HepG2 (cell line): ENCODE measurements at regions not wholly inside any gene's neighbourhood (a gene's known extent, or its start where the extent isn't known, plus 50 kb on each side); places are given as distances from the start of the nearest gene placed in this dataset.

ENCODE experiments used
- ATAC-seq: fragments of 200-7000 bp; cut with Tn5 transposase; 3 replicates; pipeline ENCODE4 v1.9.1; 2020; ENCODE audit warnings: mild to moderate bottlenecking, moderate library complexity
- BruUV-seq: library from RNA; stranded (reverse); fragments of 400-500 nt; replicated peaks from 2 replicates; lab custom pipeline; 2021; lab: Mats Ljungman, UMichigan
- CTCF ChIA-PET: fragments of 300-600 bp; formaldehyde crosslinking; extraction: SDS; loops from one replicate; lab custom pipeline; 2021; ENCODE audit warnings: low total read pairs, inconsistent platforms, low intra/inter-chr PET ratio; lab: Yijun Ruan, JAX
- POLR2A ChIA-PET: fragments of 350-600 bp; sonication (Branson Sonifier 250); formaldehyde crosslinking; loops from one replicate; lab custom pipeline; 2020; ENCODE audit warnings: antibody characterized with exemption, inconsistent platforms; lab: Yijun Ruan, JAX
- DNase-seq: peaks from one replicate; pipeline ENCODE4 v3.0.0-alpha.2; 2015; ENCODE audit warnings: low spot score
- FAIRE-seq: peaks from 3 replicates; lab custom pipeline; 2011; peaks lifted over from hg19 to GRCh38; lab: Jason Lieb, UNC
- H2AFZ ChIP-seq: one replicate; pipeline ENCODE4 v1.6.1; 2011; ENCODE audit warnings: low read length, inconsistent platforms
- H3K27ac ChIP-seq: fragments of 300-600 bp; 3 replicates; pipeline ENCODE4 v1.8.0; 2011; ENCODE audit warnings: mixed run types, mild to moderate bottlenecking, mixed read lengths, low read length, inconsistent platforms; ENCODE audit not compliant: insufficient read depth; ENCODE audit errors: extremely low read length
- H3K27me3 ChIP-seq, 2 experiments: fragments of 200-600 bp in 1 of 2; 2 replicates in 1 of 2; 3 replicates in 1 of 2; pipeline versions ENCODE4 v1.6.0 to v1.8.0; 2011; ENCODE audit warnings: low read length in 2 of 2, mild to moderate bottlenecking in 2 of 2, moderate library complexity in 2 of 2, inconsistent platforms in 1 of 2; ENCODE audit not compliant: insufficient read depth in 2 of 2, control insufficient read depth in 1 of 2
- H3K36me3 ChIP-seq, 2 experiments: fragments of 200-600 bp in 1 of 2; replicated peaks in 1 of 2; 2 replicates in 1 of 2; 3 replicates in 1 of 2; pipeline versions ENCODE4 v1.5.1 to v1.8.0; 2011; ENCODE audit warnings: low read length in 2 of 2, inconsistent platforms in 1 of 2; ENCODE audit not compliant: insufficient read depth in 2 of 2, control insufficient read depth in 1 of 2
- H3K4me1 ChIP-seq: 2 replicates; pipeline ENCODE4 v1.5.1; 2012; ENCODE audit warnings: low read length, inconsistent platforms; ENCODE audit not compliant: insufficient read depth
- H3K4me2 ChIP-seq: 2 replicates; pipeline ENCODE4 v1.6.0; 2011; ENCODE audit warnings: low read depth, low read length, inconsistent platforms
- H3K4me3 ChIP-seq, 3 experiments: fragments of 200-600 bp in 1 of 3; sonication (generic), shearing (Covaris generic) in 1 of 3; replicated peaks in 1 of 3; 2 replicates each; pipeline ENCODE4 v1.5.1; 2011 to 2016; ENCODE audit warnings: low read length in 3 of 3, inconsistent platforms in 2 of 3, low read depth in 2 of 3, mild to moderate bottlenecking in 2 of 3, control low read depth in 1 of 3, mixed read lengths in 1 of 3; ENCODE audit not compliant: insufficient read depth in 1 of 3
- H3K79me2 ChIP-seq: one replicate; pipeline ENCODE4 v1.6.1; 2011; ENCODE audit warnings: low read length, inconsistent platforms; ENCODE audit not compliant: insufficient read depth
- H3K9ac ChIP-seq: 2 replicates; pipeline ENCODE4 v1.6.0; 2011; ENCODE audit warnings: mild to moderate bottlenecking, low read depth, low read length, inconsistent platforms; ENCODE audit not compliant: insufficient read depth
- H3K9me3 ChIP-seq: 2 replicates; pipeline ENCODE4 v1.5.1; 2012; ENCODE audit warnings: mild to moderate bottlenecking, low read length
- H4K20me1 ChIP-seq: 2 replicates; pipeline ENCODE4 v1.6.0; 2011; ENCODE audit warnings: inconsistent platforms, mild to moderate bottlenecking, low read length, moderate library complexity; ENCODE audit not compliant: insufficient read depth
- ARID5B ChIP-seq: IDR thresholded peaks from 2 replicates; pipeline ENCODE4 v1.4.0; 2020; ENCODE audit warnings: mild to moderate bottlenecking, missing genetic modification reagents
- DR1 ChIP-seq: sonication (generic); formaldehyde crosslinking; IDR thresholded peaks from 2 replicates; pipeline ENCODE4 v1.8.0; 2021; ENCODE audit warnings: mild to moderate bottlenecking, missing genetic modification reagents, inconsistent platforms
- KAT2B ChIP-seq: fragments of 150-350 bp; IDR thresholded peaks from 2 replicates; pipeline ENCODE4 v1.6.1; 2014; ENCODE audit warnings: low read depth, low read length, borderline replicate concordance
- NCOA2 ChIP-seq: sonication (generic); formaldehyde crosslinking; IDR thresholded peaks from 2 replicates; pipeline ENCODE4 v1.8.0; 2022; ENCODE audit warnings: inconsistent platforms
- REL ChIP-seq: sonication (generic); formaldehyde crosslinking; conservative IDR thresholded peaks from 2 replicates; pipeline ENCODE4 v1.8.0; 2022; ENCODE audit warnings: mild to moderate bottlenecking, missing genetic modification reagents, moderate library complexity
- SIX1 ChIP-seq: sonication (generic); formaldehyde crosslinking; IDR thresholded peaks from 2 replicates; pipeline ENCODE4 v1.4.0; 2020; ENCODE audit warnings: missing genetic modification reagents, borderline replicate concordance
- SP1 ChIP-seq, 2 experiments: fragments of 450-650 bp in 1 of 2; sonication (generic) in 1 of 2; formaldehyde crosslinking in 1 of 2; IDR thresholded peaks; 2 replicates each; pipeline versions ENCODE4 v1.4.0 to v1.6.1; 2016 to 2020; ENCODE audit warnings: missing genetic modification reagents in 1 of 2
- STAT6 ChIP-seq: sonication (generic); formaldehyde crosslinking; IDR thresholded peaks from 2 replicates; pipeline ENCODE4 v1.4.0; 2020; ENCODE audit warnings: missing genetic modification reagents, mild to moderate bottlenecking, borderline replicate concordance
- TCF12 ChIP-seq, 2 experiments: fragments of 450-650 bp in 1 of 2; sonication (generic) in 1 of 2; formaldehyde crosslinking in 1 of 2; IDR thresholded peaks; 2 replicates each; pipeline versions ENCODE4 v1.6.1 to v1.8.0; 2017 to 2022; ENCODE audit warnings: antibody characterized with exemption in 1 of 2, mild to moderate bottlenecking in 1 of 2, missing genetic modification reagents in 1 of 2, moderate library complexity in 1 of 2
- ZBTB1 ChIP-seq: sonication (generic); formaldehyde crosslinking; IDR thresholded peaks from 2 replicates; pipeline ENCODE4 v1.4.0; 2020; ENCODE audit warnings: missing genetic modification reagents, borderline replicate concordance
- ZNF432 ChIP-seq: sonication (generic); formaldehyde crosslinking; IDR thresholded peaks from 2 replicates; pipeline ENCODE4 v1.5.0; 2020; ENCODE audit warnings: missing genetic modification reagents, mild to moderate bottlenecking, borderline replicate concordance
- ZNF569 ChIP-seq: sonication (generic); formaldehyde crosslinking; IDR thresholded peaks from 2 replicates; pipeline ENCODE4 v1.5.0; 2020; ENCODE audit warnings: mild to moderate bottlenecking, missing genetic modification reagents, moderate library complexity, borderline replicate concordance
- ZNF607 ChIP-seq: sonication (generic); formaldehyde crosslinking; IDR thresholded peaks from 2 replicates; pipeline ENCODE4 v1.5.1; 2020; ENCODE audit warnings: missing genetic modification reagents, mild to moderate bottlenecking, borderline replicate concordance
- ZNF644 ChIP-seq: IDR thresholded peaks from 2 replicates; pipeline ENCODE4 v1.6.1; 2016; ENCODE audit warnings: low read depth
- ZNF7 ChIP-seq: IDR thresholded peaks from 2 replicates; pipeline ENCODE4 v1.6.1; 2016; ENCODE audit warnings: missing biosample characterization, missing genetic modification reagents
- WGBS: methylation state at CpG from one replicate; pipeline ENCODE4 v1.1.6; 2017; ENCODE audit warnings: low lambda C conversion rate; 5-methylcytosine and 5-hydroxymethylcytosine counted together
- in situ Hi-C: cut with HindIII; loops from 2 replicates; pipeline ENCODE4 v1.10.0; 2017; ENCODE audit warnings: low pct_unique_long_range_greater_than_20kb; ENCODE audit not compliant: extremely low pct_ligation_motif_present
- intact Hi-C: fragments of 100-400 bp; cut with micrococcal nuclease; formaldehyde crosslinking; loops from one replicate; pipeline ENCODE4 v1.10.0; 2022; ENCODE audit not compliant: unreplicated experiment

DNA sequence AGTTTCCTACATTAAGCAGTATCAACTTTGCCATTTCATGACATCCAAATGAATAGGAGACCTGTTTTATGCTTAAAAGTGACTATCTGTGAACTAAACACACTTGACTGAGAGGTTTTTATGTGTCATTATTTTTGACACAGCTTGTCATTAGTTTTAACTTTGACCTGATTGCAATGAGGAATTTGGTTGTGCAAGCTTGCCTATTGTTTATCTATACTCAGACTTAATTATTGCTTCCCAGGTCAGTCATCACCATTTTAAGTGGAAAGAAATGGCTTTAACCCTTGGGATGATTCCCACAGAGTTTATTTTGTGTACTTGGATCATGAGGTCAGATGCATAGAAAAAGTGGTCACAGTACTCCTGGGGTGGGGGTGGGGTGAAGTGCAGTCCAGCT lies 171.0 kb upstream of the PRICKLE1 start (continued):
- TF ChIP-seq ARID5B (CRISPR knock-in tag) = no peak
- no peak for TF ChIP-seq KAT2B
- no peak for TF ChIP-seq ZNF644 (CRISPR knock-in tag)
- TF ChIP-seq REL (CRISPR knock-in tag) = no peak

DNA sequence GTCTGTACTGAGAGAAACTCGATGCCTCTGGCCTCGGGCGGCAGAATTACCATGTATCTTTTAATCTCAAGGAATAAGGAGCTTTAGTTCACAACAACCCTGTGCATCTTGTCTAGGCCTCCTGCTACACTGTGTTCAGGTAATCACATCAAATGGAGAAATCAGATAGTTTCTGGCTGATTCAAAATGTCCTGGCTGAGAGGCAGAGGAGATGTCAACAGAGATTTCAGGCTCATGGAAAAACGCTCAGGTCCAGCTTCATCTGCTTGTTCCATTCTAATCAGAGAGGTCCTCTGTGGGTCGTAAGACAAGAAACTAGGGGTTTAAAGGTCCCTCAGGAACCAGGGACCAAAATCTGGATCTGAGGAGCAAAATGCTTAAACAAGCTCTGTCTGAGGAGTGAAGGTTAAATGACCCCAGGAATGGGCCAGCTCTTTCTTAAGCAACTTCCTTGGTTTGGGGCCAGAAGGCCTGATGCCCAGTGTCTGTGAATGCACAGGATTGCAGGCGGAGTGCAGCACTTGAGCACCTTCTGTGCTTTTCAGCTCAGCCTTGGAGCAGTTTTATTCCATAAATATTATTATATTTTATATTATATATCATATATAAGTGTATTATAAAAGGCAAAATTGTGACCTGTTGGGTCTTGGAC lies 170.2 kb upstream of the PRICKLE1 start:
- DNase-seq = no peak
- intact Hi-C loops = no loop called here
- WGBS = 29% methylated on average over 6 of the region's 6 CpGs
- H3K9me3 ChIP-seq = no peaks in the 10 kb centered on the region
- H3K9ac ChIP-seq = no peak overlapping the region
- no peaks in the 10 kb centered on the region for H3K4me1 ChIP-seq
- ATAC-seq = no peak
- H2AFZ ChIP-seq = no peak overlapping the region
- no peak for FAIRE-seq
- H3K36me3 ChIP-seq = no peaks in the 10 kb centered on the region
- H3K4me2 ChIP-seq = no peak overlapping the region
- no peaks in the 10 kb centered on the region for H3K79me2 ChIP-seq
- H3K27me3 ChIP-seq = peaks cover 0 to 2% of the 10 kb centered on the region in 2 experiments; a peak in 1 of 5 replicates
- no peaks in the 10 kb centered on the region for H4K20me1 ChIP-seq
- CTCF ChIA-PET = no interaction called here
- in situ Hi-C loops = no loop called here
- no peak overlapping the region for H3K4me3 ChIP-seq
- BruUV-seq = no TSS peak
- H3K27ac ChIP-seq = no peak overlapping the region
- POLR2A ChIA-PET = no interaction called here
- no peak for TF ChIP-seq NCOA2 (CRISPR knock-in tag)
- no peak for TF ChIP-seq SIX1 (CRISPR knock-in tag)
- TF ChIP-seq ZBTB1 (CRISPR knock-in tag) = no peak
- no peak for TF ChIP-seq ZNF432
- no peak for TF ChIP-seq ZNF7 (CRISPR knock-in tag)
- TF ChIP-seq SP1 (IDR thresholded peaks at IDR 0.05) = no peak
- no peak for TF ChIP-seq SP1 (CRISPR knock-in tag; IDR thresholded peaks at IDR 0.05)
- no peak for TF ChIP-seq ZNF569 (CRISPR knock-in tag)
- no peak for TF ChIP-seq TCF12 (IDR thresholded peaks at IDR 0.05)
- no peak for TF ChIP-seq TCF12 (CRISPR knock-in tag; IDR thresholded peaks at IDR 0.05)
- no peak for TF ChIP-seq ZNF607
- no peak for TF ChIP-seq DR1
- no peak for TF ChIP-seq STAT6
